Loucy (cell line): ENCODE measurements at regions not wholly inside any gene's neighbourhood (a gene's known extent, or its start where the extent isn't known, plus 50 kb on each side); places are given as distances from the start of the nearest gene placed in this dataset.

Experiments
- H2AFZ ChIP-seq: fragments of 200-600 bp; sonication (generic); 2 replicates; pipeline ENCODE4 v1.6.0; 2016; ENCODE audit warnings: antibody characterized with exemption, mild to moderate bottlenecking, low read length, moderate library complexity
- H3F3A ChIP-seq: fragments of 200-600 bp; 2 replicates; pipeline ENCODE4 v1.6.0; 2016; ENCODE audit warnings: antibody characterized with exemption, low read depth, mild to moderate bottlenecking
- H3K27me3 ChIP-seq: fragments of 200-600 bp; sonication (generic); 2 replicates; pipeline ENCODE4 v1.6.1; 2014; ENCODE audit warnings: low read length, mild to moderate bottlenecking; ENCODE audit not compliant: insufficient read depth, poor library complexity, severe bottlenecking
- H3K36me3 ChIP-seq: fragments of 200-600 bp; sonication (generic); 2 replicates; pipeline ENCODE4 v1.6.1; 2016; ENCODE audit warnings: low read length; ENCODE audit not compliant: insufficient read depth
- H3K4me1 ChIP-seq: fragments of 200-600 bp; sonication (generic); 2 replicates; pipeline ENCODE4 v1.5.1; 2014; ENCODE audit warnings: low read length, mild to moderate bottlenecking; ENCODE audit not compliant: insufficient read depth, poor library complexity, severe bottlenecking
- H3K4me2 ChIP-seq: fragments of 200-600 bp; sonication (generic); 2 replicates; pipeline ENCODE4 v1.6.0; 2014; ENCODE audit warnings: antibody characterized with exemption, low read length, low read depth, mild to moderate bottlenecking; ENCODE audit not compliant: poor library complexity, severe bottlenecking
- H3K4me3 ChIP-seq: fragments of 200-600 bp; sonication (generic); 2 replicates; pipeline ENCODE4 v1.5.1; 2014; ENCODE audit warnings: low read length, mild to moderate bottlenecking, mixed read lengths; ENCODE audit not compliant: poor library complexity, severe bottlenecking
- H3K79me2 ChIP-seq: fragments of 200-600 bp; sonication (generic); 2 replicates; pipeline ENCODE4 v1.6.1; 2014; ENCODE audit warnings: low read length; ENCODE audit not compliant: insufficient read depth
- H3K9ac ChIP-seq: fragments of 200-600 bp; sonication (generic); 2 replicates; pipeline ENCODE4 v1.6.0; 2014; ENCODE audit warnings: mild to moderate bottlenecking, low read depth, low read length, moderate library complexity; ENCODE audit not compliant: poor library complexity, severe bottlenecking
- H3K9me2 ChIP-seq: fragments of 200-600 bp; sonication (generic); replicated peaks from 2 replicates; pipeline ENCODE4 v1.6.1; 2016; ENCODE audit warnings: low read depth, low read length, mixed read lengths
- H3K9me3 ChIP-seq: fragments of 200-600 bp; sonication (generic); 2 replicates; pipeline ENCODE4 v1.6.1; 2014; ENCODE audit warnings: mild to moderate bottlenecking, antibody characterized with exemption, low read length, low read depth; ENCODE audit not compliant: insufficient read depth
- H4K20me1 ChIP-seq: fragments of 200-600 bp; sonication (generic); 2 replicates; pipeline ENCODE4 v1.6.0; 2014; ENCODE audit warnings: antibody characterized with exemption, low read length, mild to moderate bottlenecking; ENCODE audit not compliant: insufficient read depth, poor library complexity, severe bottlenecking
- CTCF ChIP-seq: fragments of 200-600 bp; sonication (generic); conservative IDR thresholded peaks from 2 replicates; pipeline ENCODE4 v1.5.1; 2014; ENCODE audit warnings: mild to moderate bottlenecking, antibody characterized with exemption, low read length
- EZH2phosphoT487 ChIP-seq: fragments of 200-600 bp; IDR thresholded peaks from 2 replicates; pipeline ENCODE4 v1.6.1; 2018; ENCODE audit warnings: antibody characterized with exemption, mild to moderate bottlenecking, moderate library complexity, borderline replicate concordance

DNA sequence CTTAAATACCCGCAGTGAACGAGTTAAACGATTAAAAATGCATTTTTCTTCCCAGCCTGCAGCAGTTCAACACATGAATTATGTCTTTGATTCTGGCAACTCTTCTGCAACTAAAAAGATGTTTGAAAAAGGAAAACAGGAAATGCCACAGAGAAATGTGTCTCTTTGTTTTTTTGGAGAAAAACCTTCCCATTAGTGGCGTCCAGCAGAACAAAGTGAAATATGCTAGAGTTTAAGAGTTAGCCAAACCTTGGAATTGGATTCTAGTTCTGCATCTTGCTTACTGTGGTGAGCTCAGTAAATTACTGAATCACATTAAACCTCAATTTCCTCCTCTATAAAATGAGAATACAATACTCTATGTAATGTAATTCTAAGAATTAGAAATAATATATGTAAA is 900.2 kb upstream of the ACVR2A start:
- Histone ChIP-seq H2AFZ (no peak overlapping the region), H3F3A (no peaks in the 10 kb centered on the region), H3K79me2 (no peaks in the 10 kb centered on the region), H4K20me1 (no peaks in the 10 kb centered on the region), H3K4me3 (no peak overlapping the region), H3K36me3 (no peaks in the 10 kb centered on the region), H3K27me3 (no peaks in the 10 kb centered on the region), H3K4me1 (no peaks in the 10 kb centered on the region), H3K4me2 (no peak overlapping the region), H3K9me3 (no peaks in the 10 kb centered on the region), H3K9ac (no peak overlapping the region), H3K9me2 (no peaks in the 10 kb centered on the region)
- TF ChIP-seq CTCF (no peak), EZH2phosphoT487 (no peak)

- no peak overlapping the region for H2AFZ ChIP-seq
- no peaks in the 10 kb centered on the region for H3K79me2 ChIP-seq
- no peak for TF ChIP-seq EZH2phosphoT487
- no peak for TF ChIP-seq CTCF
- no peak overlapping the region for H3K4me3 ChIP-seq
- no peaks in the 10 kb centered on the region for H3K9me2 ChIP-seq
- no peaks in the 10 kb centered on the region for H3K27me3 ChIP-seq
- no peaks in the 10 kb centered on the region for H3K36me3 ChIP-seq
- H3K4me2 ChIP-seq: no peak overlapping the region
- no peak overlapping the region for H3K9ac ChIP-seq
- H3K9me3 ChIP-seq: no peaks in the 10 kb centered on the region
- no peaks in the 10 kb centered on the region for H3K4me1 ChIP-seq
- no peaks in the 10 kb centered on the region for H4K20me1 ChIP-seq
- no peaks in the 10 kb centered on the region for H3F3A ChIP-seq
Measured at GRCh38 chr2:146939991-146940685, 904.7 kb upstream of the ACVR2A start.

DNA sequence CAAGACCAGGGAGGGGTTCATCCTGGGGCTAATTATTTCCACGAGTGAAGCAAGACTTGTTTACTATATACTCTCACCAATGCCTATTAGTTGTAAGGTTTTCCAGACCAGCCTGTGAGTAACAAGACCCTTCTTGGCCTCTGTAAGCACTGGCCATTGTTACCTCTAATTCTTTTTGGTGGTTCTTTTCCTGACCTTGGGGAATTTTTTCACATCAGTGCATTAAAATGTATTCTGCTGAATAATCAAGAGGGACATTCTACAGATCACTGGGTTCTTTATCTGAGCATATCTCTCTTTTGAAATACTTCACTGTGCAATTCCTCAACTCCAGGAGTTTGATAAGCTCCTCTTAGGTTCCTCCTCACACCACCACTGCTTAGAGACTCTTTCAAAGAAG is 909.9 kb upstream of the ACVR2A start:
- Histone ChIP-seq H3K9ac (no peak overlapping the region), H3K36me3 (no peaks in the 10 kb centered on the region), H3K9me2 (no peaks in the 10 kb centered on the region), H3K4me1 (no peaks in the 10 kb centered on the region), H3K9me3 (no peaks in the 10 kb centered on the region), H3K79me2 (no peaks in the 10 kb centered on the region), H3F3A (no peaks in the 10 kb centered on the region), H3K27me3 (no peaks in the 10 kb centered on the region), H3K4me3 (no peak overlapping the region), H4K20me1 (no peaks in the 10 kb centered on the region), H3K4me2 (no peak overlapping the region), H2AFZ (no peak overlapping the region)
- TF ChIP-seq EZH2phosphoT487 (no peak), CTCF (no peak)
